ENCODE measurements at regions not wholly inside any gene's neighbourhood (a gene's known extent, or its start where the extent isn't known, plus 50 kb on each side); places are given as distances from the start of the nearest gene placed in this dataset.

DNA sequence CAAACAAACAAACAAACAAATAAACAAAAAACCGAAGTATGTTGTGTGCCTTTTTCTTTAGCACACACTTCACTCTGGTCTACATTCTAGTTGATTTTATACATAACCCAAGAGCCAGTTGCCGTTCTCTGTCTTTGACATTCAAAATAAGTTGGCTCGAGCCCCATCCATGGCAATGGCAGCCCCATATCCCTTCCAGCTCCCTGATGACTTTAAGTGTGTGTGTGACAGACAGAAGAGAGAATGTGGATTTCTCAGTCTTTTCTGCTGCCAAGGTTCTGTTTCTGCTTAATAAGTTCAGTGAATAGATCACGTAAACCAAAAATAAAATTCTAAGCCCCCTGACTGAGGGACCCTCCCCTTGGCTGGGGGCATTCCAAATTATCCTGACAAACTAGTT, 100.6 kb upstream of the TENM4 start:
- TF ChIP-seq CTCF (IDR thresholded peaks at IDR 0.05) (no peak), EZH2phosphoT487 (IDR thresholded peaks at IDR 0.05) (no peak), EZH2 (IDR thresholded peaks at IDR 0.05) (no peak)

Measured in neural progenitor cell (in vitro differentiated cells).